Hepatocyte (in vitro differentiated cells): ENCODE measurements at regions not wholly inside any gene's neighbourhood (a gene's known extent, or its start where the extent isn't known, plus 50 kb on each side); places are given as distances from the start of the nearest gene placed in this dataset.

Experiments used
- DNase-seq: peaks from one replicate; pipeline ENCODE4 v3.0.0-alpha.2; 2016; ENCODE audit warnings: low spot score
- H2AFZ ChIP-seq: fragments of 200-600 bp; sonication (generic); 2 replicates; pipeline ENCODE4 v1.6.0; 2016; ENCODE audit warnings: antibody characterized with exemption, mild to moderate bottlenecking
- H3K27ac ChIP-seq: fragments of 200-600 bp; sonication (generic); 2 replicates; pipeline ENCODE4 v1.5.1; 2016; ENCODE audit warnings: mild to moderate bottlenecking
- H3K27me3 ChIP-seq: fragments of 200-600 bp; sonication (generic); 2 replicates; pipeline ENCODE4 v1.6.1; 2016
- H3K36me3 ChIP-seq: fragments of 200-600 bp; sonication (generic); replicated peaks from 2 replicates; pipeline ENCODE4 v1.5.1; 2016; ENCODE audit warnings: low read depth; ENCODE audit not compliant: insufficient read depth
- H3K4me1 ChIP-seq: fragments of 200-600 bp; sonication (generic); 2 replicates; pipeline ENCODE4 v1.5.1; 2016; ENCODE audit warnings: mild to moderate bottlenecking, moderate library complexity; ENCODE audit not compliant: insufficient read depth
- H3K4me2 ChIP-seq: fragments of 200-600 bp; sonication (generic); 2 replicates; pipeline ENCODE4 v1.6.0; 2016
- H3K4me3 ChIP-seq: fragments of 200-600 bp; sonication (generic); 2 replicates; pipeline ENCODE4 v1.5.1; 2016; ENCODE audit warnings: mild to moderate bottlenecking
- H3K79me2 ChIP-seq: fragments of 200-600 bp; sonication (generic); 2 replicates; pipeline ENCODE4 v1.6.0; 2017; ENCODE audit warnings: mild to moderate bottlenecking
- H3K9me2 ChIP-seq: fragments of 200-600 bp; sonication (generic); replicated peaks from 2 replicates; pipeline ENCODE4 v1.6.0; 2017; ENCODE audit warnings: mild to moderate bottlenecking; ENCODE audit not compliant: insufficient read depth
- H3K9me3 ChIP-seq: fragments of 200-600 bp; sonication (generic); 2 replicates; pipeline ENCODE4 v1.5.1; 2016; ENCODE audit warnings: low read depth, mild to moderate bottlenecking
- H4K20me1 ChIP-seq: fragments of 200-600 bp; sonication (generic); 2 replicates; pipeline ENCODE4 v1.6.0; 2016; ENCODE audit warnings: mild to moderate bottlenecking; ENCODE audit not compliant: insufficient read depth, poor library complexity, severe bottlenecking
- EZH2 ChIP-seq: fragments of 200-600 bp; sonication (generic); IDR thresholded peaks from 2 replicates; pipeline ENCODE4 v1.6.1; 2016; ENCODE audit warnings: antibody characterized with exemption, mild to moderate bottlenecking, borderline replicate concordance
- EZH2phosphoT487 ChIP-seq: fragments of 200-600 bp; sonication (generic); IDR thresholded peaks from one replicate; pipeline ENCODE4 v1.6.1; 2018; ENCODE audit warnings: antibody characterized with exemption, mild to moderate bottlenecking, low read depth, moderate library complexity; ENCODE audit not compliant: unreplicated experiment, severe bottlenecking
- WGBS: methylation state at CpG from one replicate; pipeline ENCODE4 v1.1.6; 2016; ENCODE audit warnings: low lambda C conversion rate; ENCODE audit errors: missing lambda C conversion rate; 5-methylcytosine and 5-hydroxymethylcytosine counted together
- TF ChIP-seq, protein P1 (sequence below): fragments of 200-600 bp; sonication (generic); IDR thresholded peaks from 2 replicates; pipeline ENCODE4 v1.5.1; 2016; ENCODE audit warnings: antibody characterized with exemption, mild to moderate bottlenecking; ENCODE audit not compliant: poor library complexity

DNA sequence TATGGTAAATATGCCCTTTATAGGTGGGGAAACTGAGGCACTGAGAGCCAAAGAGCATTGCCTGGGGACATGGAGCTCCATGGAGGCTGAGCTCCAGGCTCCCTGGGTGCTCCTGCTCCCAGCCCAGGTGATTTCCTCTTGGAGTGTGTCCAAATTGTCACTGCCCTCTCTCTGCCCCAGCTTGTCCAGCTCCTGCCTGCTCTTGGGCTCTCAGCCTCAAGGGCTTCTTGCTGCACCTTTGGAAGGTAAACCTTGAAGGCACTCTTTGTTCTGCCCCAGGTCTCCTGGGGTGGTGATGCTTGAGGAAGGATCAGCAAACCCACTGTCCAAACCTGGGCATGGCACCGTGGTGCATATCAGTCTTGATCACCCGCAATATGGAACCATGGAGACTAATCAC lies 166.1 kb downstream of the RPS24 start:
- no peaks in the 10 kb centered on the region for H3K27me3 ChIP-seq
- no peaks in the 10 kb centered on the region for H3K36me3 ChIP-seq
- TF ChIP-seq EZH2: no peak
- TF ChIP-seq, protein P1, sequence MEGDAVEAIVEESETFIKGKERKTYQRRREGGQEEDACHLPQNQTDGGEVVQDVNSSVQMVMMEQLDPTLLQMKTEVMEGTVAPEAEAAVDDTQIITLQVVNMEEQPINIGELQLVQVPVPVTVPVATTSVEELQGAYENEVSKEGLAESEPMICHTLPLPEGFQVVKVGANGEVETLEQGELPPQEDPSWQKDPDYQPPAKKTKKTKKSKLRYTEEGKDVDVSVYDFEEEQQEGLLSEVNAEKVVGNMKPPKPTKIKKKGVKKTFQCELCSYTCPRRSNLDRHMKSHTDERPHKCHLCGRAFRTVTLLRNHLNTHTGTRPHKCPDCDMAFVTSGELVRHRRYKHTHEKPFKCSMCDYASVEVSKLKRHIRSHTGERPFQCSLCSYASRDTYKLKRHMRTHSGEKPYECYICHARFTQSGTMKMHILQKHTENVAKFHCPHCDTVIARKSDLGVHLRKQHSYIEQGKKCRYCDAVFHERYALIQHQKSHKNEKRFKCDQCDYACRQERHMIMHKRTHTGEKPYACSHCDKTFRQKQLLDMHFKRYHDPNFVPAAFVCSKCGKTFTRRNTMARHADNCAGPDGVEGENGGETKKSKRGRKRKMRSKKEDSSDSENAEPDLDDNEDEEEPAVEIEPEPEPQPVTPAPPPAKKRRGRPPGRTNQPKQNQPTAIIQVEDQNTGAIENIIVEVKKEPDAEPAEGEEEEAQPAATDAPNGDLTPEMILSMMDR: no peak
- no peak for TF ChIP-seq EZH2phosphoT487
- H3K9me2 ChIP-seq: no peaks in the 10 kb centered on the region
- H3K9me3 ChIP-seq: no peaks in the 10 kb centered on the region
- H3K27ac ChIP-seq: no peak overlapping the region
- H2AFZ ChIP-seq: no peak overlapping the region
- no peak overlapping the region for H3K4me3 ChIP-seq
- DNase-seq: no peak
- peaks cover 29% of the 10 kb centered on the region for H3K4me1 ChIP-seq
- WGBS: 69% methylated on average over 2 of the region's 2 CpGs
- no peaks in the 10 kb centered on the region for H4K20me1 ChIP-seq
- no peaks in the 10 kb centered on the region for H3K79me2 ChIP-seq
- H3K4me2 ChIP-seq: no peak overlapping the region

DNA sequence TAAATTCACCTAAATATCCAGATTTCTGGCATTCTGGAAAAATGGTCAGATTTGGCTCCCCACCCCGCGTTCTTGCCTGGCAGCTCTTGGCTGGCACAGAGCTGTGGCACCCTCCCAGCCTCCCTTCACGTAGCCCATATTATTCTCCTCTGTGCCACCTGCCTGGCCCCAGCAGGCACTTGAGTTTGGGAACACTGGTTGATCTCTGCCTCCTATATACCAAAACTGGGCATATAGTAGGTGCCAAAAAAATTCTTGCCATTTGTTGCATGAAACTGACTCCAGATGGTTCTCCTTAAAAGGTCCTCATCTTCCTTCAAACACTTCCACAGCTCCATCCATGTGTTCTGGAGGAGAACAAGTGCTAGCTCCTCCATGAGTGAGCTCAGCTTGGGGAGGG lies 167.0 kb downstream of the RPS24 start:
- TF ChIP-seq, protein P1: no peak
- TF ChIP-seq EZH2phosphoT487: no peak
- TF ChIP-seq EZH2: no peak
- no peaks in the 10 kb centered on the region for H4K20me1 ChIP-seq
- H3K4me3 ChIP-seq: no peak overlapping the region
- DNase-seq: no peak
- H3K79me2 ChIP-seq: no peaks in the 10 kb centered on the region
- WGBS: 97% methylated on average over 3 of the region's 3 CpGs
- no peak overlapping the region for H2AFZ ChIP-seq
- no peaks in the 10 kb centered on the region for H3K9me3 ChIP-seq
- H3K27me3 ChIP-seq: no peaks in the 10 kb centered on the region
- H3K4me1 ChIP-seq: peaks cover 22% of the 10 kb centered on the region
- H3K27ac ChIP-seq: no peak overlapping the region
- no peaks in the 10 kb centered on the region for H3K9me2 ChIP-seq
- H3K36me3 ChIP-seq: no peaks in the 10 kb centered on the region
- H3K4me2 ChIP-seq: no peak overlapping the region

DNA sequence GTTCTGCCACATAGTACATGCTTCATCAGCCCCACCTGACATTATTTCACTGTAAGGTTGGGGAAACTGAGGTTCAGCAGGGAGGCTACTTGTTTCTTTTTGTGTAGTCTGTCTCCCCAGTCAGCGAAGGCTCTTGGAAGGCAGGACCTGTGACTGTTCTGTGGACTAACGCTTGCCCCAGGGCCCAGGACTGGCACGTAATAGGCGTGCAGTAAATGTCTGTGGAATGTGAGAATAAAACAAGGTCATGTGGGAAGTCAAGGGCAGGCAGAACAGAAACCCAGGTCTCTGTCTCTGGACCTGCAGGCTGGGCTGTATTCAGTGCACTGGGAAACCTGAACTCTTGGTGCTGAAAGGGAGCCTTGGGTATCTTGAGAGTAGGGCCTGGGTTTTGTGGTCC lies 168.7 kb downstream of the RPS24 start:
- Histone ChIP-seq H3K4me1 (peaks cover 7% of the 10 kb centered on the region), H3K9me2 (no peaks in the 10 kb centered on the region), H2AFZ (no peak overlapping the region), H3K27me3 (no peaks in the 10 kb centered on the region), H3K4me2 (no peak overlapping the region), H3K9me3 (no peaks in the 10 kb centered on the region), H3K36me3 (no peaks in the 10 kb centered on the region), H3K27ac (no peak overlapping the region), H4K20me1 (no peaks in the 10 kb centered on the region), H3K4me3 (no peak overlapping the region), H3K79me2 (no peaks in the 10 kb centered on the region)
- no peak for DNase-seq
- TF ChIP-seq EZH2phosphoT487 (no peak), EZH2 (no peak)
- TF ChIP-seq, protein P1: no peak
- 49% methylated on average over 4 of the region's 4 CpGs for WGBS
